GM23338 (cell line): ENCODE measurements at regions not wholly inside any gene's neighbourhood (a gene's known extent, or its start where the extent isn't known, plus 50 kb on each side); places are given as distances from the start of the nearest gene placed in this dataset.

Experiments
- CREB1 ChIP-seq: fragments of 250-450 bp; sonication (Bioruptor Pico); IDR thresholded peaks from 2 replicates; pipeline ENCODE4 v1.5.0; 2020; ENCODE audit warnings: low read depth, mild to moderate bottlenecking, moderate library complexity
- EZH2 ChIP-seq: fragments of 200-600 bp; sonication (generic); IDR thresholded peaks from one replicate; pipeline ENCODE4 v1.8.0; 2017; ENCODE audit warnings: antibody characterized with exemption, mild to moderate bottlenecking, low read depth; ENCODE audit not compliant: unreplicated experiment
- EZH2phosphoT487 ChIP-seq: fragments of 200-600 bp; sonication (generic); IDR thresholded peaks from one replicate; pipeline ENCODE4 v1.8.1; 2018; ENCODE audit warnings: antibody characterized with exemption; ENCODE audit not compliant: unreplicated experiment
- JUNB ChIP-seq: IDR thresholded peaks from one replicate; pipeline ENCODE4 v1.6.1; 2016; ENCODE audit warnings: antibody characterized with exemption; ENCODE audit not compliant: unreplicated experiment
- POLR2AphosphoS5 ChIP-seq: IDR thresholded peaks from 2 replicates; pipeline ENCODE4 v1.6.1; 2016; ENCODE audit warnings: antibody characterized with exemption, low read depth
- STAT1 ChIP-seq: IDR thresholded peaks from one replicate; pipeline ENCODE4 v1.6.1; 2016; ENCODE audit warnings: antibody characterized with exemption; ENCODE audit not compliant: unreplicated experiment
- ZNF114 ChIP-seq: fragments of 250-450 bp; sonication (Bioruptor Pico); IDR thresholded peaks from 2 replicates; pipeline ENCODE4 v1.5.0; 2020; ENCODE audit warnings: mild to moderate bottlenecking, moderate library complexity
- ZNF331 ChIP-seq: fragments of 250-450 bp; sonication (Bioruptor Pico); IDR thresholded peaks from 2 replicates; pipeline ENCODE4 v1.5.0; 2020; ENCODE audit warnings: low read depth, mild to moderate bottlenecking, moderate library complexity
- TF ChIP-seq, protein P1 (sequence below), 2 experiments: fragments of 200-600 bp in 1 of 2; sonication (generic) in 1 of 2; conservative IDR thresholded peaks; 2 replicates each; pipeline versions ENCODE4 v1.5.1 to v1.6.1; 2016 to 2017; ENCODE audit warnings: antibody characterized with exemption in 2 of 2, low read depth in 2 of 2, mild to moderate bottlenecking in 2 of 2, moderate library complexity in 1 of 2
- TF ChIP-seq, protein P2 (sequence below): IDR thresholded peaks from one replicate; pipeline ENCODE4 v1.6.1; 2018; ENCODE audit warnings: antibody characterized with exemption; ENCODE audit not compliant: unreplicated experiment
- TF ChIP-seq, protein P3 (sequence below): fragments of 250-450 bp; sonication (Bioruptor Pico); IDR thresholded peaks from 2 replicates; pipeline ENCODE4 v1.5.0; 2020; ENCODE audit warnings: mild to moderate bottlenecking, moderate library complexity
- TF ChIP-seq, protein P4 (sequence below): IDR thresholded peaks from 2 replicates; pipeline ENCODE4 v1.6.1; 2016; ENCODE audit warnings: antibody characterized with exemption

DNA sequence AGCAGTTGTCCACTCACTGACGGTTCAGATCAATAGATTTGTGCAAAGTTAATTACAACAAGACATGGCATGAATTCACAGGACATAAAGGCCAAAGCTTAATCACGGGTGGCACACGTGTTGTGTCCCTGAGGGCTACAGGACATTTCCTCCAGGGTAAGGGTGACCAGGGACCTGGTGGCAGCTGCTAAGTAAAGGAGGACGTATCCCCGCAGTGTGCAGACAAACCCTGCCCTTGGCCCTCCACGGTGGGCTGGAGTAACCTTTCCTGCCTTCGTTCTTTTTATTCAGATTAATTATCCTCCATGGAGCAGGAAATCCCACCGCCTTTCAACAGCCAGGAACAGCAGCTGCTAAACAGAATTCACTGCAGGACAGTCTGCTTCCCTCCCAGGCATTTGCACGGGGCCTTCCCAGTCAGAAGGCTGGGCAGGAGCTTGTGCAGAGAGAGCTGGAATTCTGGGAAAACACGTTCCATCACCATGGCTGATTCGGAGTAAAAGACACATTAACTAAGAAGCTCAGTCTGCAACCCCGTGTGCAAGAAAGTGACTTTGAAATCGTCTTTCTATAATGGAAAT lies 289.9 kb upstream of the SFSWAP start:
- TF ChIP-seq, protein P1, sequence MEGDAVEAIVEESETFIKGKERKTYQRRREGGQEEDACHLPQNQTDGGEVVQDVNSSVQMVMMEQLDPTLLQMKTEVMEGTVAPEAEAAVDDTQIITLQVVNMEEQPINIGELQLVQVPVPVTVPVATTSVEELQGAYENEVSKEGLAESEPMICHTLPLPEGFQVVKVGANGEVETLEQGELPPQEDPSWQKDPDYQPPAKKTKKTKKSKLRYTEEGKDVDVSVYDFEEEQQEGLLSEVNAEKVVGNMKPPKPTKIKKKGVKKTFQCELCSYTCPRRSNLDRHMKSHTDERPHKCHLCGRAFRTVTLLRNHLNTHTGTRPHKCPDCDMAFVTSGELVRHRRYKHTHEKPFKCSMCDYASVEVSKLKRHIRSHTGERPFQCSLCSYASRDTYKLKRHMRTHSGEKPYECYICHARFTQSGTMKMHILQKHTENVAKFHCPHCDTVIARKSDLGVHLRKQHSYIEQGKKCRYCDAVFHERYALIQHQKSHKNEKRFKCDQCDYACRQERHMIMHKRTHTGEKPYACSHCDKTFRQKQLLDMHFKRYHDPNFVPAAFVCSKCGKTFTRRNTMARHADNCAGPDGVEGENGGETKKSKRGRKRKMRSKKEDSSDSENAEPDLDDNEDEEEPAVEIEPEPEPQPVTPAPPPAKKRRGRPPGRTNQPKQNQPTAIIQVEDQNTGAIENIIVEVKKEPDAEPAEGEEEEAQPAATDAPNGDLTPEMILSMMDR (conservative IDR thresholded peaks at IDR 0.05; ENCODE audit: low read depth in 2 of 2) = no peak
- TF ChIP-seq POLR2AphosphoS5 (no peak), STAT1 (no peak), EZH2 (no peak), ZNF331 (CRISPR knock-in tag) (no peak), CREB1 (CRISPR knock-in tag) (no peak), EZH2phosphoT487 (no peak), JUNB (no peak), ZNF114 (CRISPR knock-in tag) (no peak)
- TF ChIP-seq, protein P2, sequence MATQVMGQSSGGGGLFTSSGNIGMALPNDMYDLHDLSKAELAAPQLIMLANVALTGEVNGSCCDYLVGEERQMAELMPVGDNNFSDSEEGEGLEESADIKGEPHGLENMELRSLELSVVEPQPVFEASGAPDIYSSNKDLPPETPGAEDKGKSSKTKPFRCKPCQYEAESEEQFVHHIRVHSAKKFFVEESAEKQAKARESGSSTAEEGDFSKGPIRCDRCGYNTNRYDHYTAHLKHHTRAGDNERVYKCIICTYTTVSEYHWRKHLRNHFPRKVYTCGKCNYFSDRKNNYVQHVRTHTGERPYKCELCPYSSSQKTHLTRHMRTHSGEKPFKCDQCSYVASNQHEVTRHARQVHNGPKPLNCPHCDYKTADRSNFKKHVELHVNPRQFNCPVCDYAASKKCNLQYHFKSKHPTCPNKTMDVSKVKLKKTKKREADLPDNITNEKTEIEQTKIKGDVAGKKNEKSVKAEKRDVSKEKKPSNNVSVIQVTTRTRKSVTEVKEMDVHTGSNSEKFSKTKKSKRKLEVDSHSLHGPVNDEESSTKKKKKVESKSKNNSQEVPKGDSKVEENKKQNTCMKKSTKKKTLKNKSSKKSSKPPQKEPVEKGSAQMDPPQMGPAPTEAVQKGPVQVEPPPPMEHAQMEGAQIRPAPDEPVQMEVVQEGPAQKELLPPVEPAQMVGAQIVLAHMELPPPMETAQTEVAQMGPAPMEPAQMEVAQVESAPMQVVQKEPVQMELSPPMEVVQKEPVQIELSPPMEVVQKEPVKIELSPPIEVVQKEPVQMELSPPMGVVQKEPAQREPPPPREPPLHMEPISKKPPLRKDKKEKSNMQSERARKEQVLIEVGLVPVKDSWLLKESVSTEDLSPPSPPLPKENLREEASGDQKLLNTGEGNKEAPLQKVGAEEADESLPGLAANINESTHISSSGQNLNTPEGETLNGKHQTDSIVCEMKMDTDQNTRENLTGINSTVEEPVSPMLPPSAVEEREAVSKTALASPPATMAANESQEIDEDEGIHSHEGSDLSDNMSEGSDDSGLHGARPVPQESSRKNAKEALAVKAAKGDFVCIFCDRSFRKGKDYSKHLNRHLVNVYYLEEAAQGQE = no peak
- TF ChIP-seq, protein P3, sequence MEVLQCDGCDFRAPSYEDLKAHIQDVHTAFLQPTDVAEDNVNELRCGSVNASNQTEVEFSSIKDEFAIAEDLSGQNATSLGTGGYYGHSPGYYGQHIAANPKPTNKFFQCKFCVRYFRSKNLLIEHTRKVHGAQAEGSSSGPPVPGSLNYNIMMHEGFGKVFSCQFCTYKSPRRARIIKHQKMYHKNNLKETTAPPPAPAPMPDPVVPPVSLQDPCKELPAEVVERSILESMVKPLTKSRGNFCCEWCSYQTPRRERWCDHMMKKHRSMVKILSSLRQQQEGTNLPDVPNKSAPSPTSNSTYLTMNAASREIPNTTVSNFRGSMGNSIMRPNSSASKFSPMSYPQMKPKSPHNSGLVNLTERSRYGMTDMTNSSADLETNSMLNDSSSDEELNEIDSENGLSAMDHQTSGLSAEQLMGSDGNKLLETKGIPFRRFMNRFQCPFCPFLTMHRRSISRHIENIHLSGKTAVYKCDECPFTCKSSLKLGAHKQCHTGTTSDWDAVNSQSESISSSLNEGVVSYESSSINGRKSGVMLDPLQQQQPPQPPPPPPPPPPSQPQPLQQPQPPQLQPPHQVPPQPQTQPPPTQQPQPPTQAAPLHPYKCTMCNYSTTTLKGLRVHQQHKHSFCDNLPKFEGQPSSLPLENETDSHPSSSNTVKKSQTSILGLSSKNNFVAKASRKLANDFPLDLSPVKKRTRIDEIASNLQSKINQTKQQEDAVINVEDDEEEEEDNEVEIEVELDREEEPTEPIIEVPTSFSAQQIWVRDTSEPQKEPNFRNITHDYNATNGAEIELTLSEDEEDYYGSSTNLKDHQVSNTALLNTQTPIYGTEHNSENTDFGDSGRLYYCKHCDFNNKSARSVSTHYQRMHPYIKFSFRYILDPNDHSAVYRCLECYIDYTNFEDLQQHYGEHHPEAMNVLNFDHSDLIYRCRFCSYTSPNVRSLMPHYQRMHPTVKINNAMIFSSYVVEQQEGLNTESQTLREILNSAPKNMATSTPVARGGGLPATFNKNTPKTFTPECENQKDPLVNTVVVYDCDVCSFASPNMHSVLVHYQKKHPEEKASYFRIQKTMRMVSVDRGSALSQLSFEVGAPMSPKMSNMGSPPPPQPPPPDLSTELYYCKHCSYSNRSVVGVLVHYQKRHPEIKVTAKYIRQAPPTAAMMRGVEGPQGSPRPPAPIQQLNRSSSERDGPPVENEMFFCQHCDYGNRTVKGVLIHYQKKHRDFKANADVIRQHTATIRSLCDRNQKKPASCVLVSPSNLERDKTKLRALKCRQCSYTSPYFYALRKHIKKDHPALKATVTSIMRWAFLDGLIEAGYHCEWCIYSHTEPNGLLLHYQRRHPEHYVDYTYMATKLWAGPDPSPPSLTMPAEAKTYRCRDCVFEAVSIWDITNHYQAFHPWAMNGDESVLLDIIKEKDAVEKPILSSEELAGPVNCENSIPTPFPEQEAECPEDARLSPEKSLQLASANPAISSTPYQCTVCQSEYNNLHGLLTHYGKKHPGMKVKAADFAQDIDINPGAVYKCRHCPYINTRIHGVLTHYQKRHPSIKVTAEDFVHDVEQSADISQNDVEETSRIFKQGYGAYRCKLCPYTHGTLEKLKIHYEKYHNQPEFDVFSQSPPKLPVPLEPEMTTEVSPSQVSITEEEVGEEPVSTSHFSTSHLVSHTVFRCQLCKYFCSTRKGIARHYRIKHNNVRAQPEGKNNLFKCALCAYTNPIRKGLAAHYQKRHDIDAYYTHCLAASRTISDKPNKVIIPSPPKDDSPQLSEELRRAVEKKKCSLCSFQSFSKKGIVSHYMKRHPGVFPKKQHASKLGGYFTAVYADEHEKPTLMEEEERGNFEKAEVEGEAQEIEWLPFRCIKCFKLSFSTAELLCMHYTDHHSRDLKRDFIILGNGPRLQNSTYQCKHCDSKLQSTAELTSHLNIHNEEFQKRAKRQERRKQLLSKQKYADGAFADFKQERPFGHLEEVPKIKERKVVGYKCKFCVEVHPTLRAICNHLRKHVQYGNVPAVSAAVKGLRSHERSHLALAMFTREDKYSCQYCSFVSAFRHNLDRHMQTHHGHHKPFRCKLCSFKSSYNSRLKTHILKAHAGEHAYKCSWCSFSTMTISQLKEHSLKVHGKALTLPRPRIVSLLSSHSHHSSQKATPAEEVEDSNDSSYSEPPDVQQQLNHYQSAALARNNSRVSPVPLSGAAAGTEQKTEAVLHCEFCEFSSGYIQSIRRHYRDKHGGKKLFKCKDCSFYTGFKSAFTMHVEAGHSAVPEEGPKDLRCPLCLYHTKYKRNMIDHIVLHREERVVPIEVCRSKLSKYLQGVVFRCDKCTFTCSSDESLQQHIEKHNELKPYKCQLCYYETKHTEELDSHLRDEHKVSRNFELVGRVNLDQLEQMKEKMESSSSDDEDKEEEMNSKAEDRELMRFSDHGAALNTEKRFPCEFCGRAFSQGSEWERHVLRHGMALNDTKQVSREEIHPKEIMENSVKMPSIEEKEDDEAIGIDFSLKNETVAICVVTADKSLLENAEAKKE = no peak
- TF ChIP-seq, protein P4, sequence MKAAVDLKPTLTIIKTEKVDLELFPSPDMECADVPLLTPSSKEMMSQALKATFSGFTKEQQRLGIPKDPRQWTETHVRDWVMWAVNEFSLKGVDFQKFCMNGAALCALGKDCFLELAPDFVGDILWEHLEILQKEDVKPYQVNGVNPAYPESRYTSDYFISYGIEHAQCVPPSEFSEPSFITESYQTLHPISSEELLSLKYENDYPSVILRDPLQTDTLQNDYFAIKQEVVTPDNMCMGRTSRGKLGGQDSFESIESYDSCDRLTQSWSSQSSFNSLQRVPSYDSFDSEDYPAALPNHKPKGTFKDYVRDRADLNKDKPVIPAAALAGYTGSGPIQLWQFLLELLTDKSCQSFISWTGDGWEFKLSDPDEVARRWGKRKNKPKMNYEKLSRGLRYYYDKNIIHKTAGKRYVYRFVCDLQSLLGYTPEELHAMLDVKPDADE = no peak
